K562 (cell line): ENCODE measurements at regions not wholly inside any gene's neighbourhood (a gene's known extent, or its start where the extent isn't known, plus 50 kb on each side); places are given as distances from the start of the nearest gene placed in this dataset.

Experiments used
- FOS ChIP-seq: IDR thresholded peaks from 3 replicates; pipeline ENCODE4 v1.6.1; 2011; ENCODE audit not compliant: insufficient read length; ENCODE audit errors: extremely low read depth
- TAF1 ChIP-seq: IDR thresholded peaks from 2 replicates; pipeline ENCODE4 v1.6.1; 2011; ENCODE audit warnings: mild to moderate bottlenecking, low read length, moderate library complexity; ENCODE audit not compliant: insufficient read depth, control insufficient read depth, severe bottlenecking; ENCODE audit errors: extremely low read depth

- TF ChIP-seq TAF1 (no peak), FOS (no peak)
Measured at GRCh38 chr13:79621902-79622301, 140.9 kb downstream of the NDFIP2 start.
